SK-N-MC (cell line): ENCODE measurements at regions not wholly inside any gene's neighbourhood (a gene's known extent, or its start where the extent isn't known, plus 50 kb on each side); places are given as distances from the start of the nearest gene placed in this dataset.
A peak's percentile ranks its signal among the peaks of the same experiment; 100 is the strongest.

Experiments
- DNase-seq: peaks from one replicate; pipeline ENCODE4 v3.0.0-alpha.2; 2011; ENCODE audit warnings: low read depth, low spot score
- H3K27ac ChIP-seq: fragments of 200-600 bp; sonication (generic); 2 replicates; pipeline ENCODE4 v1.5.1; 2016; ENCODE audit warnings: mixed run types
- H3K36me3 ChIP-seq: fragments of 200-600 bp; sonication (generic); 2 replicates; pipeline ENCODE4 v1.6.1; 2017; ENCODE audit warnings: antibody characterized with exemption, low read length, mixed read lengths; ENCODE audit not compliant: insufficient read depth
- H3K4me3 ChIP-seq: fragments of 200-600 bp; sonication (generic); 2 replicates; pipeline ENCODE4 v1.5.1; 2016
- H3K9ac ChIP-seq: fragments of 200-600 bp; sonication (generic); 2 replicates; pipeline ENCODE4 v1.8.0; 2017; ENCODE audit warnings: mixed run types, mixed read lengths; ENCODE audit not compliant: insufficient read length
- H3K9me3 ChIP-seq: fragments of 200-600 bp; sonication (generic); 2 replicates; pipeline ENCODE4 v1.6.1; 2017; ENCODE audit warnings: low read depth, mild to moderate bottlenecking, antibody characterized with exemption, low read length, moderate library complexity, mixed read lengths
- EZH2 ChIP-seq: fragments of 200-600 bp; sonication (generic); IDR thresholded peaks from one replicate; pipeline ENCODE4 v1.6.1; 2017; ENCODE audit warnings: antibody characterized with exemption
- FOXP2 ChIP-seq: optimal IDR thresholded peaks from 2 replicates; pipeline ENCODE3; 2011; ENCODE audit warnings: mild to moderate bottlenecking, moderate library complexity; ENCODE audit not compliant: insufficient read depth; ENCODE audit errors: extremely low read length, control extremely low read depth
- POLR2AphosphoS5 ChIP-seq: IDR thresholded peaks from 2 replicates; pipeline ENCODE4 v1.6.1; 2012; ENCODE audit warnings: mild to moderate bottlenecking, low read depth, low read length, borderline replicate concordance

GRCh38 chrX:82127228-82128123 is 925.6 kb downstream of the SH3BGRL start:
- TF ChIP-seq POLR2AphosphoS5: no peak
- TF ChIP-seq FOXP2: no peak
- no peak for TF ChIP-seq EZH2
- no peak for DNase-seq

DNA sequence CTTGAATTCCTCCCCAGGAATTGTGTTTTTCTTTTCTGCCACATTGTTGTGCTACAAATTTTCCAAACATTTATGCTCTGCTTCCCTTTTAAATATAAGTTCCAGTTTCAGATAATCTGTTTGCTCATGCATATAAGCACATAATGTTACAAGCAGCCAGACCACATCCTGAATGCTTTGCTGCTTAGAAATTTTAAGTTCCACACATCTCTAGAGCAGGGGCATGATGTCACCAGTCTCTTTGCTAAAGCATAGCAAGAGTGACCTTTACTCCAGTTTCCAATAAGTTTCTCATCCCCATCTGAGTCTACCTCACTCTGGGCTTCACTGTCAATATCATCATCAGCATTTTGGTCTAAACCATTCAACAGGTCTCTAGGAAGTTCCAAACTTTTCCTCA is 932.5 kb downstream of the SH3BGRL start:
- H3K36me3 ChIP-seq: no peaks in the 10 kb centered on the region
- TF ChIP-seq FOXP2 (no peak), POLR2AphosphoS5 (no peak), EZH2 (no peak)
- DNase-seq: no peak
- H3K9me3 ChIP-seq: no peaks in the 10 kb centered on the region
- no peak overlapping the region for H3K27ac ChIP-seq
- H3K9ac ChIP-seq: no peak overlapping the region
- no peak overlapping the region for H3K4me3 ChIP-seq

More at GRCh38 chrX:82127228-82128123, 925.6 kb downstream of the SH3BGRL start:
- H3K9me3 ChIP-seq: no peaks in the 10 kb centered on the region
- no peak overlapping the region for H3K27ac ChIP-seq
- H3K36me3 ChIP-seq: no peaks in the 10 kb centered on the region
- H3K4me3 ChIP-seq: no peak overlapping the region
- H3K9ac ChIP-seq: no peak overlapping the region

GRCh38 chrX:82141942-82142341 is 940.0 kb downstream of the SH3BGRL start:
- Histone ChIP-seq H3K36me3 (no peaks in the 10 kb centered on the region), H3K27ac (no peak overlapping the region), H3K9me3 (no peaks in the 10 kb centered on the region), H3K4me3 (no peak overlapping the region), H3K9ac (no peak overlapping the region)
- no peak for DNase-seq
- no peak for TF ChIP-seq EZH2
- TF ChIP-seq FOXP2: no peak
- no peak for TF ChIP-seq POLR2AphosphoS5

GRCh38 chrX:82161195-82161594 is 959.3 kb downstream of the SH3BGRL start:
- Histone ChIP-seq H3K27ac (no peak overlapping the region), H3K9ac (no peak overlapping the region), H3K9me3 (no peaks in the 10 kb centered on the region), H3K36me3 (no peaks in the 10 kb centered on the region), H3K4me3 (no peak overlapping the region)
- DNase-seq: no peak
- TF ChIP-seq FOXP2 (no peak), EZH2 (no peak), POLR2AphosphoS5 (no peak)

- peak; percentile 24 for DNase-seq
- H3K4me3 ChIP-seq: no peak overlapping the region
- H3K9ac ChIP-seq: no peak overlapping the region
- no peaks in the 10 kb centered on the region for H3K36me3 ChIP-seq
- H3K9me3 ChIP-seq: no peaks in the 10 kb centered on the region
- TF ChIP-seq POLR2AphosphoS5 (no peak), EZH2 (no peak), FOXP2 (no peak)
- H3K27ac ChIP-seq: peak overlapping the region; percentile 77
Observed at GRCh38 chrX:82163701-82164100, 961.8 kb downstream of the SH3BGRL start.

DNA sequence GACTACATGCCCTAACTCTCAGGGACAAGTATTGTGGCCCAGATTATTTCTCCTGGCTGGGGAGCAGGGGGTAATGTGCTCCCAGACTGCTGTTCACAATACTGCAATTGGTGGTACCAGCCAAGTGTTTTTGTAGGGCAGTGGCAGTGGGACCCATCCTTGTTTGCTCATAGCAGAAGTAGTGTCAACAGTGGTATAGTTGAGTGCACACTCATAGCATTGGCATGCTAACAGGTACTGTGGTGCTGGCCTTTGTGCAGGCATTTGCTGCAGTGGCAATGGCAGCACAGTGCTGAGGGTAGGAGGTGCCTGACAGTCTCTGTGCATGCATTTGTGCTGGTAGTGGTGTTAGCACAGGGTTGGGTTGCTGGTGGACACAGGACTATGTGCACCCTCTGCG is 995.0 kb downstream of the SH3BGRL start:
- no peak overlapping the region for H3K9ac ChIP-seq
- DNase-seq: no peak
- TF ChIP-seq POLR2AphosphoS5: no peak
- no peak for TF ChIP-seq EZH2
- no peak for TF ChIP-seq FOXP2
- H3K9me3 ChIP-seq: no peaks in the 10 kb centered on the region
- no peaks in the 10 kb centered on the region for H3K36me3 ChIP-seq
- H3K4me3 ChIP-seq: no peak overlapping the region
- H3K27ac ChIP-seq: no peak overlapping the region

DNA sequence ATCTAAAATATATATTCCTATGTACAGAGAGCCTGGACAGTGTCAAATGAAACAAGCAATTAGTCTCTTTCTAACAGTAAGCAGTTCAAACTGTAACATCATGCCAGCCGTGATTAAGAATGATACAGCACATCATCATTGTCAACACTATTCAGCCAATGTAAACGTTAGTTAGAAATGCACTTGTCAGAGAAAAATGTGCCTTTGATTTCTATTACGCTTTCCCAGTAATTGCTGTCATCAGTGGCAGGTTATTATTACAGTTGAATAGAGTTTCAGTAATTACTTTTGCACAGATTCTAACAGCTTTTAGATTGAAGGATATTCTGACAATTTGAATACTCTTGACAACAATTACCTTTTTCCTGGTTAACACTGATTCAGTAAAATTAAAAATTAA is 1007.1 kb downstream of the SH3BGRL start:
- Histone ChIP-seq H3K9me3 (no peaks in the 10 kb centered on the region), H3K27ac (no peak overlapping the region), H3K9ac (no peak overlapping the region), H3K4me3 (no peak overlapping the region), H3K36me3 (no peaks in the 10 kb centered on the region)
- no peak for TF ChIP-seq FOXP2
- no peak for TF ChIP-seq POLR2AphosphoS5
- TF ChIP-seq EZH2: no peak
- DNase-seq: no peak

DNA sequence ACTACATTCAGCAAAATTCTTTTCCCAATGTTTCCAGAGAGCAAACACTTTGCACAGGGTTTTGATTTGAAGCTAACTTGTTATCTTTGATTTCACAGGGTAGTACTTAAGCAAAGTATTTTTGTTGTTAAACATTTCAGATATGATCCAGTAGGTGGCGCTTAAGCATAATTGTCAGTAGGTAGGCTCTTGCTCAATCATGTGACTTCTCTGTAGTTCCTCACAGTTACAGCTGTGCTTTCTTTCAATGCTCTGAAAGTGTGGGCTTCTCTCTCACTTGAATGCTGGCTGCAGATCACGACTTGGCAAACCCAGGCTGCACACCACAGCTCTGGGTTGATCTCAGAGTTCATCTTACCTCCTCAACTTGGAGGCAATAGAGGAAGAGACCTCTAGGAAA is 1016.5 kb downstream of the SH3BGRL start:
- no peak for TF ChIP-seq FOXP2
- TF ChIP-seq POLR2AphosphoS5: no peak
- no peak for TF ChIP-seq EZH2
- peak; percentile 22 for DNase-seq
- H3K9ac ChIP-seq: peak overlapping the region; percentile 53
- H3K27ac ChIP-seq: no peak overlapping the region
- H3K4me3 ChIP-seq: peak overlapping the region; percentile 69
- no peaks in the 10 kb centered on the region for H3K36me3 ChIP-seq
- no peaks in the 10 kb centered on the region for H3K9me3 ChIP-seq
